Effector memory CD8-positive, alpha-beta T cell (primary cell): ENCODE measurements at regions not wholly inside any gene's neighbourhood (a gene's known extent, or its start where the extent isn't known, plus 50 kb on each side); places are given as distances from the start of the nearest gene placed in this dataset.
"Not testable (repeated sequence)": the region's sequence is repeated elsewhere in the genome, so short reads cannot be mapped to it uniquely, and the experiment has no call there.

Source experiments
- ATAC-seq: fragments of 150-1000 bp; cut with Tn5 transposase; replicated peaks from 2 replicates; pipeline ENCODE4 v1.10.0; 2021; ENCODE audit warnings: mild to moderate bottlenecking, moderate library complexity
- DNase-seq, 3 experiments: peaks; one replicate each; pipeline ENCODE4 v3.0.0; 2021
- H3K27ac Mint-ChIP-seq, 2 donors: one replicate each; pipeline ENCODE4 v1.8.0; 2022; ENCODE audit warnings: mild to moderate bottlenecking in 2 of 2, mixed read lengths in 2 of 2, moderate library complexity in 2 of 2
- H3K27me3 Mint-ChIP-seq, 2 donors: one replicate each; pipeline ENCODE4 v1.8.0; 2022; ENCODE audit warnings: mixed read lengths in 2 of 2
- H3K36me3 Mint-ChIP-seq: one replicate; pipeline ENCODE4 v1.8.0; 2022; ENCODE audit warnings: mild to moderate bottlenecking, moderate library complexity, mixed read lengths; ENCODE audit not compliant: insufficient read depth
- H3K4me1 Mint-ChIP-seq, 2 donors: one replicate each; pipeline ENCODE4 v1.8.0; 2022; ENCODE audit warnings: low read depth in 2 of 2, mixed read lengths in 2 of 2
- H3K4me3 Mint-ChIP-seq, 2 donors: one replicate each; pipeline ENCODE4 v1.8.0; 2022; ENCODE audit warnings: mild to moderate bottlenecking in 2 of 2, mixed read lengths in 2 of 2, moderate library complexity in 2 of 2
- H3K9me3 Mint-ChIP-seq, 2 donors: one replicate each; pipeline ENCODE4 v1.8.0; 2022; ENCODE audit warnings: mixed read lengths in 2 of 2

GRCh38 chr11:71745656-71746055 lies 87.3 kb upstream of the DEFB108B start:
- not testable (repeated sequence) for H3K27ac Mint-ChIP-seq, H3K9me3 Mint-ChIP-seq, H3K4me3 Mint-ChIP-seq, H3K36me3 Mint-ChIP-seq, DNase-seq, ATAC-seq, H3K4me1 Mint-ChIP-seq
- H3K27me3 Mint-ChIP-seq, result peaks cover 37 to 46% of the 10 kb centered on the region in 2 donors

- not testable (repeated sequence) for H3K4me3 Mint-ChIP-seq, ATAC-seq
Observed at GRCh38 chr11:71746263-71746662, 86.7 kb upstream of the DEFB108B start.

GRCh38 chr11:71748965-71749620 lies 83.9 kb upstream of the DEFB108B start:
- H3K4me3 Mint-ChIP-seq, DNase-seq, H3K36me3 Mint-ChIP-seq, H3K9me3 Mint-ChIP-seq, H3K27ac Mint-ChIP-seq, H3K4me1 Mint-ChIP-seq, ATAC-seq: not testable (repeated sequence)
- peaks cover 45 to 62% of the 10 kb centered on the region in 2 donors for H3K27me3 Mint-ChIP-seq

More at GRCh38 chr11:71746263-71746662, 86.7 kb upstream of the DEFB108B start:
- not testable (repeated sequence) for H3K4me1 Mint-ChIP-seq, DNase-seq, H3K9me3 Mint-ChIP-seq, H3K27ac Mint-ChIP-seq, H3K36me3 Mint-ChIP-seq
- H3K27me3 Mint-ChIP-seq, result peaks cover 33 to 47% of the 10 kb centered on the region in 2 donors

GRCh38 chr11:71750908-71751307 lies 82.1 kb upstream of the DEFB108B start:
- DNase-seq, ATAC-seq, H3K9me3 Mint-ChIP-seq, H3K27ac Mint-ChIP-seq, H3K36me3 Mint-ChIP-seq, H3K4me1 Mint-ChIP-seq, H3K4me3 Mint-ChIP-seq: not testable (repeated sequence)
- H3K27me3 Mint-ChIP-seq, result peaks cover 51 to 62% of the 10 kb centered on the region in 2 donors

GRCh38 chr11:71764695-71765491 lies 68.1 kb upstream of the DEFB108B start:
- not testable (repeated sequence) for H3K9me3 Mint-ChIP-seq, H3K4me3 Mint-ChIP-seq, H3K36me3 Mint-ChIP-seq, H3K4me1 Mint-ChIP-seq, DNase-seq, H3K27ac Mint-ChIP-seq, ATAC-seq
- H3K27me3 Mint-ChIP-seq, result peaks cover 14 to 70% of the 10 kb centered on the region in 2 donors

GRCh38 chr11:71767016-71767415 lies 66.0 kb upstream of the DEFB108B start:
- not testable (repeated sequence) for H3K4me1 Mint-ChIP-seq, ATAC-seq, H3K4me3 Mint-ChIP-seq, H3K36me3 Mint-ChIP-seq, H3K27ac Mint-ChIP-seq, DNase-seq, H3K9me3 Mint-ChIP-seq
- peaks cover 22 to 67% of the 10 kb centered on the region in 2 donors for H3K27me3 Mint-ChIP-seq

- not testable (repeated sequence) for H3K4me3 Mint-ChIP-seq, DNase-seq, H3K36me3 Mint-ChIP-seq, H3K4me1 Mint-ChIP-seq, ATAC-seq, H3K9me3 Mint-ChIP-seq, H3K27ac Mint-ChIP-seq
- H3K27me3 Mint-ChIP-seq, result peaks cover 10 to 33% of the 10 kb centered on the region in 2 donors
Observed at GRCh38 chr11:71772193-71772592, 60.8 kb upstream of the DEFB108B start.

GRCh38 chr11:71774603-71775222 lies 58.3 kb upstream of the DEFB108B start:
- H3K27me3 Mint-ChIP-seq, result peaks cover 10 to 26% of the 10 kb centered on the region in 2 donors
- H3K36me3 Mint-ChIP-seq, result no peaks in the 10 kb centered on the region
- H3K27ac Mint-ChIP-seq, result no peak overlapping the region
- ATAC-seq (no peak), DNase-seq (no peak)
- no peak overlapping the region for H3K4me3 Mint-ChIP-seq
- no peaks in the 10 kb centered on the region for H3K9me3 Mint-ChIP-seq
- peaks cover 0 to 3% of the 10 kb centered on the region in 2 donors for H3K4me1 Mint-ChIP-seq

GRCh38 chr11:71780116-71780515 lies 52.9 kb upstream of the DEFB108B start:
- not testable (repeated sequence) for H3K9me3 Mint-ChIP-seq, H3K27ac Mint-ChIP-seq, H3K36me3 Mint-ChIP-seq, H3K4me1 Mint-ChIP-seq, H3K4me3 Mint-ChIP-seq, ATAC-seq, DNase-seq
- H3K27me3 Mint-ChIP-seq, result peaks cover 12 to 26% of the 10 kb centered on the region in 2 donors

GRCh38 chr11:71780771-71781170 lies 52.2 kb upstream of the DEFB108B start:
- not testable (repeated sequence) for H3K4me3 Mint-ChIP-seq, H3K4me1 Mint-ChIP-seq, H3K9me3 Mint-ChIP-seq, DNase-seq, ATAC-seq, H3K27ac Mint-ChIP-seq, H3K36me3 Mint-ChIP-seq
- peaks cover 12 to 20% of the 10 kb centered on the region in 2 donors for H3K27me3 Mint-ChIP-seq

GRCh38 chr11:71781491-71781890 lies 51.5 kb upstream of the DEFB108B start:
- H3K27ac Mint-ChIP-seq, H3K4me3 Mint-ChIP-seq, DNase-seq, H3K36me3 Mint-ChIP-seq, H3K4me1 Mint-ChIP-seq, ATAC-seq, H3K9me3 Mint-ChIP-seq: not testable (repeated sequence)
- peaks cover 12 to 17% of the 10 kb centered on the region in 2 donors for H3K27me3 Mint-ChIP-seq

- ATAC-seq, H3K27ac Mint-ChIP-seq, H3K4me3 Mint-ChIP-seq, DNase-seq, H3K9me3 Mint-ChIP-seq, H3K4me1 Mint-ChIP-seq, H3K36me3 Mint-ChIP-seq: not testable (repeated sequence)
- H3K27me3 Mint-ChIP-seq, result peaks cover 12 to 17% of the 10 kb centered on the region in 2 donors
Observed at GRCh38 chr11:71782229-71782861, 50.7 kb upstream of the DEFB108B start.

- H3K4me3 Mint-ChIP-seq, ATAC-seq, DNase-seq, H3K4me1 Mint-ChIP-seq, H3K9me3 Mint-ChIP-seq, H3K27ac Mint-ChIP-seq, H3K36me3 Mint-ChIP-seq: not testable (repeated sequence)
- peaks cover 12 to 17% of the 10 kb centered on the region in 2 donors for H3K27me3 Mint-ChIP-seq
Observed at GRCh38 chr11:71783191-71783590, 49.8 kb upstream of the DEFB108B start.
